ENCODE measurements at regions not wholly inside any gene's neighbourhood (a gene's known extent, or its start where the extent isn't known, plus 50 kb on each side); places are given as distances from the start of the nearest gene placed in this dataset.

DNA sequence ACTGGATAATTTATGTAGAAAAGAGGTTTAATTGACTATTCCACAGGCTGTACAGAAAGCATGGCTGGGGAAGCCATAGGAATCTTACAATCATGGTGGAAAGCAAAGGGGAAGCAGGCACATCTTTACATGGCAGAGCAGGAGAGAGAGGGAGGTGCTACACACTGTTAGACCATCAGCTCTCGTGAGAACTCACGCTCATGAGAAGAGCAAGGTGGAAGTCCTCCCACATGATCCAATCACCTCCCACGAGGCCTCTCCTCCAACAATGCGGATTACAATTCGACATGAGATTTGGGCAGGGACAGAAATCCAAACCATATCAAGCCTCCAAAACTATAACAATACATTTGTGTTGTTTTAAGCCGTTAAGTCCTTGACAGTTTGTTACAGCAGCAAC, 257.1 kb upstream of the KCNG1 start:
- TF ChIP-seq, protein P1, sequence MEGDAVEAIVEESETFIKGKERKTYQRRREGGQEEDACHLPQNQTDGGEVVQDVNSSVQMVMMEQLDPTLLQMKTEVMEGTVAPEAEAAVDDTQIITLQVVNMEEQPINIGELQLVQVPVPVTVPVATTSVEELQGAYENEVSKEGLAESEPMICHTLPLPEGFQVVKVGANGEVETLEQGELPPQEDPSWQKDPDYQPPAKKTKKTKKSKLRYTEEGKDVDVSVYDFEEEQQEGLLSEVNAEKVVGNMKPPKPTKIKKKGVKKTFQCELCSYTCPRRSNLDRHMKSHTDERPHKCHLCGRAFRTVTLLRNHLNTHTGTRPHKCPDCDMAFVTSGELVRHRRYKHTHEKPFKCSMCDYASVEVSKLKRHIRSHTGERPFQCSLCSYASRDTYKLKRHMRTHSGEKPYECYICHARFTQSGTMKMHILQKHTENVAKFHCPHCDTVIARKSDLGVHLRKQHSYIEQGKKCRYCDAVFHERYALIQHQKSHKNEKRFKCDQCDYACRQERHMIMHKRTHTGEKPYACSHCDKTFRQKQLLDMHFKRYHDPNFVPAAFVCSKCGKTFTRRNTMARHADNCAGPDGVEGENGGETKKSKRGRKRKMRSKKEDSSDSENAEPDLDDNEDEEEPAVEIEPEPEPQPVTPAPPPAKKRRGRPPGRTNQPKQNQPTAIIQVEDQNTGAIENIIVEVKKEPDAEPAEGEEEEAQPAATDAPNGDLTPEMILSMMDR (conservative IDR thresholded peaks at IDR 0.05), result no peak
- no peak for TF ChIP-seq ZFX (IDR thresholded peaks at IDR 0.05)

Data from C4-2B (cell line).